Transverse colon (tissue), 4 donors: ENCODE measurements at regions not wholly inside any gene's neighbourhood (a gene's known extent, or its start where the extent isn't known, plus 50 kb on each side); places are given as distances from the start of the nearest gene placed in this dataset.

Experiments used
- DNase-seq: peaks from one replicate; pipeline ENCODE4 v3.0.0-alpha.2; 2019
- H3K27ac ChIP-seq, 4 donors: fragments of 200-600 bp; sonication (generic); 2 replicates each; pipeline ENCODE4 v1.5.1; 2016 to 2018; ENCODE audit warnings: inconsistent platforms in 4 of 4
- H3K27me3 ChIP-seq: fragments of 200-600 bp; sonication (generic); 2 replicates; pipeline ENCODE4 v1.5.1; 2017; ENCODE audit warnings: inconsistent platforms
- H3K36me3 ChIP-seq, 4 donors: fragments of 200-600 bp; sonication (generic); 2 replicates each; pipeline ENCODE4 v1.5.1; 2017 to 2019; ENCODE audit warnings: inconsistent platforms in 4 of 4
- H3K4me1 ChIP-seq, 4 donors: fragments of 200-600 bp; sonication (generic); 2 replicates each; pipeline ENCODE4 v1.5.1; 2017 to 2020; ENCODE audit warnings: inconsistent platforms in 4 of 4
- H3K4me3 ChIP-seq, 4 donors: fragments of 200-600 bp; sonication (generic); 1 replicate in 1 of 4; 2 replicates in 3 of 4; pipeline versions ENCODE4 v1.5.1 to v1.6.1; 2017 to 2019; ENCODE audit warnings: inconsistent platforms in 4 of 4
- H3K9me3 ChIP-seq, 2 donors: fragments of 200-600 bp; sonication (generic); 2 replicates each; pipeline ENCODE4 v1.5.1; 2017 to 2019; ENCODE audit warnings: inconsistent platforms in 2 of 2
- EP300 ChIP-seq: sonication (generic); formaldehyde crosslinking; IDR thresholded peaks from one replicate; pipeline ENCODE4 v1.6.1; 2017; ENCODE audit warnings: antibody characterized with exemption, low read depth
- POLR2A ChIP-seq: fragments of 450-650 bp; IDR thresholded peaks from one replicate; pipeline ENCODE4 v1.6.1; 2016; ENCODE audit warnings: antibody characterized with exemption, mild to moderate bottlenecking, moderate library complexity
- POLR2AphosphoS5 ChIP-seq, 3 donors: sonication (generic); formaldehyde crosslinking; IDR thresholded peaks; one replicate each; pipeline ENCODE4 v1.6.1; 2016; ENCODE audit warnings: antibody characterized with exemption in 3 of 3
- WGBS, 2 donors: methylation state at CpG; one replicate each; pipeline ENCODE4 v1.1.5; 2018; ENCODE audit warnings: low coverage in 1 of 2; 5-methylcytosine and 5-hydroxymethylcytosine counted together
- in situ Hi-C, 4 donors: fragments of 200-750 bp; cut with MboI; loops; one replicate each; pipeline versions ENCODE4 v1.15.0 to v1.15.1; 2017; ENCODE audit warnings: low sequenced_read_pairs in 3 of 4, low pct_ligation_motif_present in 1 of 4, low pct_unique_long_range_greater_than_20kb in 1 of 4
- intact Hi-C: fragments of 100-400 bp; cut with DNase I; formaldehyde crosslinking; loops from one replicate; pipeline ENCODE4 v1.15.1; 2023; ENCODE audit warnings: low total_unique reads
- TF ChIP-seq, protein P1 (sequence below), 5 experiments: fragments of 200-600 bp in 3 of 5; fragments of 450-650 bp in 2 of 5; sonication (generic) in 3 of 5; IDR thresholded peaks; 1 replicate in 2 of 5; 2 replicates in 3 of 5; pipeline ENCODE4 v1.5.1; 2016 to 2017; ENCODE audit warnings: antibody characterized with exemption in 5 of 5, inconsistent platforms in 3 of 5, mild to moderate bottlenecking in 2 of 5, moderate library complexity in 1 of 5

GRCh38 chr18:22564036-22564435 is 146.3 kb upstream of the CTAGE1 start:
- intact Hi-C loops = no loop called here
- no peak for DNase-seq
- WGBS, 2 donors = 71 to 74% methylated on average over 2 of the region's 2 CpGs
- in situ Hi-C loops = loop anchor here (10.0 to 25.0 kb wide), 8 partner anchors 102 to 1002 kb away; partner anchors contain the start of gene GATA6 (in 3 of the 4)
- TF ChIP-seq EP300 (no peak), POLR2A (no peak), POLR2AphosphoS5 (IDR thresholded peaks at IDR 0.05) (no peak)
- TF ChIP-seq, protein P1, sequence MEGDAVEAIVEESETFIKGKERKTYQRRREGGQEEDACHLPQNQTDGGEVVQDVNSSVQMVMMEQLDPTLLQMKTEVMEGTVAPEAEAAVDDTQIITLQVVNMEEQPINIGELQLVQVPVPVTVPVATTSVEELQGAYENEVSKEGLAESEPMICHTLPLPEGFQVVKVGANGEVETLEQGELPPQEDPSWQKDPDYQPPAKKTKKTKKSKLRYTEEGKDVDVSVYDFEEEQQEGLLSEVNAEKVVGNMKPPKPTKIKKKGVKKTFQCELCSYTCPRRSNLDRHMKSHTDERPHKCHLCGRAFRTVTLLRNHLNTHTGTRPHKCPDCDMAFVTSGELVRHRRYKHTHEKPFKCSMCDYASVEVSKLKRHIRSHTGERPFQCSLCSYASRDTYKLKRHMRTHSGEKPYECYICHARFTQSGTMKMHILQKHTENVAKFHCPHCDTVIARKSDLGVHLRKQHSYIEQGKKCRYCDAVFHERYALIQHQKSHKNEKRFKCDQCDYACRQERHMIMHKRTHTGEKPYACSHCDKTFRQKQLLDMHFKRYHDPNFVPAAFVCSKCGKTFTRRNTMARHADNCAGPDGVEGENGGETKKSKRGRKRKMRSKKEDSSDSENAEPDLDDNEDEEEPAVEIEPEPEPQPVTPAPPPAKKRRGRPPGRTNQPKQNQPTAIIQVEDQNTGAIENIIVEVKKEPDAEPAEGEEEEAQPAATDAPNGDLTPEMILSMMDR (IDR thresholded peaks at IDR 0.05) = no peak
- no peaks in the 10 kb centered on the region for H3K9me3 ChIP-seq
- peaks cover 10% of the 10 kb centered on the region for H3K27me3 ChIP-seq
- H3K36me3 ChIP-seq = no peaks in the 10 kb centered on the region
- peaks cover 0 to 17% (median 14%) of the 10 kb centered on the region in 4 donors for H3K4me1 ChIP-seq
- no peak overlapping the region for H3K4me3 ChIP-seq
- H3K27ac ChIP-seq = no peak overlapping the region

GRCh38 chr18:22566703-22567420 is 149.1 kb upstream of the CTAGE1 start:
- in situ Hi-C loops = loop anchor here (10.0 to 25.0 kb wide), 8 partner anchors 105 to 1005 kb away; partner anchors contain the start of gene GATA6 (in 3 of the 4)
- H3K4me1 ChIP-seq = peaks cover 0 to 6% (median 0%) of the 10 kb centered on the region in 4 donors
- no peak for DNase-seq
- no peaks in the 10 kb centered on the region for H3K36me3 ChIP-seq
- no peak overlapping the region for H3K27ac ChIP-seq
- TF ChIP-seq POLR2AphosphoS5 (IDR thresholded peaks at IDR 0.05) = no peak
- TF ChIP-seq, protein P1 (IDR thresholded peaks at IDR 0.05) = no peak
- no peak for TF ChIP-seq POLR2A
- TF ChIP-seq EP300 = no peak
- H3K9me3 ChIP-seq = no peaks in the 10 kb centered on the region
- intact Hi-C loops = no loop called here
- peaks cover 6% of the 10 kb centered on the region for H3K27me3 ChIP-seq
- WGBS, 2 donors = 73 to 74% methylated on average over 3 of the region's 3 CpGs
- no peak overlapping the region for H3K4me3 ChIP-seq

DNA sequence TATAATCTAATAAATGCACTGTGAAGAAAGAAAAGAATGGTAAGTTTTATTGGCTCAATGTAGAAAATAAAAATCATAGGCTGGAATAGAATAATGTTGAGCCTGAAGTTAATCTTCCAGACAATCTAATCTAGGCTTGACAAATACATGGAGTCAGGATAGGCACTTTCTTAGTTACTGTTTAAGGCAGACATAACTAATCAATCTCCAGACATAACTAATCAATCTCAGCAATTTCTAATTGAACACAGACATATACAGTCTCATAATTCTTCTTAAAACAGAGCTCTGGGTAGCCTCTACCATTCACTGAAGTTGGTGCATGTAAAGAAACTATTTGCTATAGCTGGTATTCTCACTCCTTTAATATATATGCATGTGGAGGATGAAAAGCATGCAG is 150.1 kb upstream of the CTAGE1 start:
- TF ChIP-seq, protein P1 (IDR thresholded peaks at IDR 0.05) = no peak
- TF ChIP-seq EP300 = no peak
- TF ChIP-seq POLR2AphosphoS5 (IDR thresholded peaks at IDR 0.05) = no peak
- TF ChIP-seq POLR2A = no peak
- Histone ChIP-seq H3K27me3 (peaks cover 6% of the 10 kb centered on the region), H3K4me3 (no peak overlapping the region), H3K36me3 (no peaks in the 10 kb centered on the region), H3K9me3 (no peaks in the 10 kb centered on the region), H3K27ac (no peak overlapping the region), H3K4me1 (peaks cover 0 to 6% (median 0%) of the 10 kb centered on the region in 4 donors)
- no peak for DNase-seq
- in situ Hi-C loops = loop anchor here (10.0 to 25.0 kb wide), 8 partner anchors 105 to 1005 kb away; partner anchors contain the start of gene GATA6 (in 3 of the 4)
- intact Hi-C loops = no loop called here

DNA sequence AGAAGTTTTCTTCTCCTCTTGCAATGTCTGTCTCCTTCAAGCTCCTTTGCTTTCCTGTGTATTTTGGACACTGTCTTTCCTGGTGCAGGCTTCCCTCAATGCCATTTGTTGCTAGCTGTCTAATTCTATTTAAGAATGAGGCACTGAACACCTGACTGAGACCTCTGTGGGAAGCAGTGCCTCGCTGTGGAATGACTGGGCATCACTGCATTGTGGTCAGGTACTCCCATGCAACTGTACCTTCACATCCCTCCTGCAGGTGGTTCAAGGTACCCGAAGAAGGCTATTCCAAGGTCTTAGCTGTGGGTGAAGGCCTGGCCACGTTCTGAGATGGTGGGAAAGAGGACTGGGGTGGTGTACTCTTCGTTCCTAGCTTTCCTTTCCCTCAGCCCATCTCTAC is 152.8 kb upstream of the CTAGE1 start:
- in situ Hi-C loops (loop anchor here in 3 of 4 donors (25.0 kb wide), 5 partner anchors 108 to 1008 kb away; partner anchors contain the start of gene GATA6 (in 3 of the 3)), intact Hi-C loops (no loop called here)
- Histone ChIP-seq H3K36me3 (no peaks in the 10 kb centered on the region), H3K27me3 (no peaks in the 10 kb centered on the region), H3K9me3 (no peaks in the 10 kb centered on the region), H3K27ac (no peak overlapping the region), H3K4me1 (no peaks in the 10 kb centered on the region), H3K4me3 (no peak overlapping the region)
- TF ChIP-seq, protein P1 (IDR thresholded peaks at IDR 0.05) = no peak
- TF ChIP-seq EP300 = no peak
- TF ChIP-seq POLR2A = no peak
- no peak for TF ChIP-seq POLR2AphosphoS5 (IDR thresholded peaks at IDR 0.05)
- WGBS, 2 donors = 73% methylated on average over 4 of the region's 4 CpGs; no CpG with 5 or more reads in 1 of the 2 donors
- no peak for DNase-seq
